ENCODE measurements at regions not wholly inside any gene's neighbourhood (a gene's known extent, or its start where the extent isn't known, plus 50 kb on each side); places are given as distances from the start of the nearest gene placed in this dataset.

DNA sequence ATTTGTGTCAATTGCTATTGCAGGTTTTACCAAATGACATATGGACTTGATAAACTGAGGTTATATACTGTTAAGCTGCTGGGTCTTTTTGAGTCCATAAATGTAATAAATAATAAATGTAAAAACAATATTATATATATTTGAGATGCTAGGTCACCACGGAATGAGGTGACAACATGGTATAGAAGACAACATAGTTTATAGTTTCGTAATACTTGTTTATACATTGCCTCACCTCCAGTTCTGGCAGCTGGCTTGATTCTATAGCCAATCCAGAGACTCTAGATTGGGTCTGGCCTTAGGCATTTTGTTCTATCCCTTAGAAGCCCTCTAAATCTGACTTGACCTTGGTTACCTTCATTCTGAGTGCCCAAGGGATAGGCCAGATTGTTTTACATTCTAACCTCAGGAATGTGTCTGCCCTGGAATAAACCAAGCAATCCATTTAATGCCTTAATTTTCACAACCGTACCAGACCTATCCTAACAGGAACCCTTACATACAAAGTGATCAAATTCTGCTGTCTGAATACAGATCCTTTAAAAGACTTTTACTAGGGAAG is 61.5 kb upstream of the STXBP5 start:
- Histone ChIP-seq H3K27ac (no peak overlapping the region), H3K4me3 (no peak overlapping the region)

GRCh38 chr6:147149092-147149491 is 55.1 kb upstream of the STXBP5 start:
- Histone ChIP-seq H3K4me3 (no peak overlapping the region), H3K27ac (no peak overlapping the region)

DNA sequence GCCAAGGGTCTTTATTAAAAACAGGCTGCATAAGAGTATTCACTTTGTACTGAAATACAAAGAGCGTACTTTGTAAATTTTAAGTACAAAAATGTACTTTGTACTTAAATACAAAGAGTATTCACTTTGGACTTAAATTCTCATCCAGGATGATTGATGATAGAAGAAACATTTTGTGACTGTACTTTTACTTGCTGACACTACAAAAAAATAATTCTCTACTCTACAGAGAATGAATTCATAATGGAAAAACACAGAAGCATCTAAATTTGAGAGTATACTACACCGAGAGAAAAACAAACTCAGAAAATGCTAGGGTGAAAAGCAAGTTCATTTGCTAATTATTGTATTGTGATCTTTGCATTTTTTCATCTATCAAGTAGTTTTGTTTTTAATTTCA is 54.4 kb upstream of the STXBP5 start:
- Histone ChIP-seq H3K4me3 (no peak overlapping the region), H3K27ac (no peak overlapping the region)

DNA sequence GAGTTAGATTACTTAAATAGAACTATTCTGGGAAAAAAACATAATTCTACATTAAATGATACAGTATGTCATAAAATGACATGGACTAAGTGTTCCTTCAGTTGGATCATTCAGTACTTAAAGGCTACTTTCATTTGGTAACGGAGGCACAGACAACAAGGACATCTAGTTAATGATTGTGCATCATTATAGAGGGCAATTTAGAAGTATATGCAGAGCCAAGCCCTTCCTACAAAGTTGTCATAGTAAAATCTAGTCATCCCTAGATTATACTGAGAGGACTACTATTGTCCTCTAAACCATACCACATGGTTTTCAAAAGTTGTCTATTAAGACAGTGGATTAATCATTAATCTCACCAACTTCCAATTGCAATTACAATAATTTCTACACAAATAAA is 53.9 kb upstream of the STXBP5 start:
- no peak overlapping the region for H3K4me3 ChIP-seq
- H3K27ac ChIP-seq, result no peak overlapping the region

Data from skin epidermis (tissue), 12 donors.